DMS 273 treated with DMSO at 0.1 percent for 48 hours (cell line): ENCODE measurements at regions not wholly inside any gene's neighbourhood (a gene's known extent, or its start where the extent isn't known, plus 50 kb on each side); places are given as distances from the start of the nearest gene placed in this dataset.
A peak's percentile ranks its signal among the peaks of the same experiment; 100 is the strongest.

Experiments used
- DNase-seq: peaks from one replicate; lab custom pipeline; 2025; lab: John Stamatoyannopoulos, UW

DNA sequence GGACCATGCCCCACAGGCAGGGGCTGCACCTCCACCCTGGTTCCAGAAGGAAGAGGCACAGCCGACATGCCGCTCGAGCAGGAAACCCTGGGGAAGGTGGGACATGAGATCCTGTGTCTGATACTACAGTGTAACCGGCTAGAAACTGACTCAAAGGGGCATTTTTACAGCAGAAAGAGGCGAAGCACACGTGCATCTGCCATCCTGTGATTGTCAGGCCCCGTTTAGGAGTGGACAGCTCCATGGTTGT, 62.7 kb downstream of the SIK1 start:
- DNase-seq = no peak

DNA sequence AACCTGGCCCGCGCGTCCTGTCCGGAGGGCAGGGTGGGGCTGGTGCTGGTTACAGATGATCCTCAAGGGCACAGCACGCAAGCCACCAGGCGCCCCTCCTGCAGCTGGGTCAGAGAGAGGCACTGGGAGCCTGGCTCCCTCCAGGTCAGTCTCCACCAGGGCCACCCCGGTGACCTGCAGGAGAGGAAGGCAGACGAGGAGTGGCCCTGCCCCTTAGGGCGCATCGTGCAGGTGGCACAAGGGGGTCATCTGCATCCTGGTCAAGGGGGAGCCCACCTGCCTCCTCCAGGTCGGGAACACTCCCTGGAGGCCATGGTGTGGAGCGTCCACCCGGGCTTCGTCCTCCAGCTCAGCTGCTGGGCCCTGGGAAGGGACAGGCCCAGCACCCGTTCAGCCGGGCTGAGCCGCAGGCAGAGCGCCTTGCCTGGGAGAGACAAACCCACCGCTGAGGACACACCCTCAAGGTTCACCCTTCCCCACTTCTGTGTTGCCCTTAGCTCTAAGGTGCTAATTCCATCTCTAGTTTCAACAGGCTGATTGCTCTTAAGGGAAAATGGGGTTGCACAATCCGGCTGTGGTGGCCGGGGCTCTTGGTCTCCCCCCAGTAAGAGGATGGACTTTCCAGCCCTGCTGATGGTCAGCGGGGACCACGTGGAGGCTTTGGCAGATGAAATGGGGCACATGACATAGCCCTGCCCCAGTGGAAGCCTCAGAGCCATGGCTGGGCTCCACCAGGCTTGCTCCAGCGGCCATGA, 63.2 kb downstream of the SIK1 start:
- DNase-seq = no peak

DNA sequence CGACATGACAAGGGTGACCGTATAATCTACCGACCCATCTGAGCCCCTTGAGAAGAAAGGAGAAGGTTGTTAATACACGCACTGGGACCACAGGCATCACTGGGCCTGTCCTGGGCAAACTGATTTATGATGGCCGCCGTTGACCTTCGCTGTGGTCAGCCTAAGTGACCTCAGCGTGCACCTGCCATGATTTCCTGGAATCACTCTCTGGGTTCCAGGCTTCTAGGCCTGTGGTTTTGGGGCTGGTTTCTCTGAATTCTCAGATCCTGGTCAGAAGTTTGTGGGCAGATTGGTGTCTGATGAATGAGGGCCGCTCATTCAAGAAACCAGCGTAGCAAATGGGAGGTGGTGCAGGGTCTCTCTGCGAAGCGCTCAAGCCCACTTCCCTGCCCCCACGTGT, 64.0 kb downstream of the SIK1 start:
- DNase-seq = no peak

DNA sequence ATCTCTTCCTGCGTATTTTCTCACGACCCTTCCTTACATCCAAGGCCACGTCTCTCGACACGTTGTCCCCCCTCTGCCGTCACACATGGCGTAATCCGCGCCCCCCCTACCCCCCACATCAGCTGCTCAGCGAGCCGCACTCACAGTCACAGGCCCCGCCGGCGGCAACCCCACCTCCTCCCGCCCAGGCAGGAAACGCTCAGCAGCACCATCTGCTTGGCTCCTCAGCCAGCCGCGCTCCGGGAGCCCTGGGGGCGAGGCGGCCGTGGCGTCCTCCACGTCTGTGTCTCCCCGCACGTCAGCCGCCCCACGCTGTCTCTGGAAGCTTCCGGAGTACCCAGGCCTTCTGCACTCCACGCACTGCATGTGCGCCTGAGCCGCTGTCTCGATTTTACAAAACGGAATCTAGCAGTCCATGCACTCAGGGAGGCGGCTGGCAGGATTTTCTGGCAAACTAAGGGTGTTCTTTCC, 64.6 kb downstream of the SIK1 start:
- peak; percentile 32 for DNase-seq

DNA sequence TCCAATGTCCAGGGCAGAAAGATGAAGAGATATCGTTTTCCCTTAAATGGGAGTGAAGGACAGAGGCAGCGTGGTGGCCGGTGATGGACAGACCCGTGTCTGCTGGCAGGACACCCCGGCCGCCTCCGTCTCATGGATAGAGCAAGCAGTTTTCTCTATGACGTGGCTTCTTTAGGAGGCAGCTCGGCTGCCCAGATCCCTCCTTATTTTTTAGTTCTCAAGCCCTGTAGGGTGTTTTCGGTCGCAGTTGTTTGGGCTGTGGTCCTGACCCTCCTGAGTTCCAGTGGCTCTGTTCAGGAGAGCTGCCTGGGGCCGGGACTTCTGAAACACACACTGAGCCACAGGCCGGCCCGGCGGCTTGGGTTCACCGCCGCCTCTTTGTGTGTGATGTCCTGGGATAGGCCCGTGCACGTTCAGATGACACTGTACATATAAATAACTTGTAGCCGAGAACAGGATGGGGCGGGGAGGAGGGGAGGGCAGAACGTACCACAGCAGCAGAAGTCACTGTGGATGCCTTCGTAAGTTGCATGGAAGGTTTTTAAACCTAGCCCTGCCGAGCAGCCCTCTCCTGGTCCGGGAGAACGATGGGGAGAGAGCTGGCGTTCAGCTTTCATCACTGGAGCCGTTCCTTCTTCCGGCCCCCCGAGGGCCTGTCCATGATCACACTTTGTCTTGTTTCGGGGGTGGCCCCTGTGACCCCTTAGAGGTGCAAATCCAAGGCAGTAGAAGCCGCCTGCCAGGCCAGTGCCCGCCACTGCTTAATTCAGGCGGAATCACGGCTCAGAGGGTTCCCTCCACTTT, 65.2 kb downstream of the SIK1 start:
- DNase-seq = no peak

DNA sequence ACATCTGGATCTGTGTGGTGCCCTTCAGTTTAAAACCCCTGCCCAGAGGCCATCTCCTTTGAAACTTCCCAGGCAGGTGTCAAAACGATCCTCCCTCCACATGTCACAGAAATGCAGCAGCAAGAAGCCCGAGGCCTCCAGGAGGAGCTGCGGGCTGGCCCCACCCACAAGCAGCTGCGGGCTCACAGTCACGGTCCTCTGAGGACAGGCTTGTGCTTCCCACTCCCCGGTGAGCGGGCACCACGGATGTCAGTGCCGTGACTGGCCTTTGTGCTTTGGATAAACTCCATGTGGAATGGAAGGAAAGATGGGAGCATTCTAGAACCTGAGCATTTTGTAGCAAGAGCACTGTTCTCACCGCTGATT, 65.8 kb downstream of the SIK1 start:
- DNase-seq = no peak

DNA sequence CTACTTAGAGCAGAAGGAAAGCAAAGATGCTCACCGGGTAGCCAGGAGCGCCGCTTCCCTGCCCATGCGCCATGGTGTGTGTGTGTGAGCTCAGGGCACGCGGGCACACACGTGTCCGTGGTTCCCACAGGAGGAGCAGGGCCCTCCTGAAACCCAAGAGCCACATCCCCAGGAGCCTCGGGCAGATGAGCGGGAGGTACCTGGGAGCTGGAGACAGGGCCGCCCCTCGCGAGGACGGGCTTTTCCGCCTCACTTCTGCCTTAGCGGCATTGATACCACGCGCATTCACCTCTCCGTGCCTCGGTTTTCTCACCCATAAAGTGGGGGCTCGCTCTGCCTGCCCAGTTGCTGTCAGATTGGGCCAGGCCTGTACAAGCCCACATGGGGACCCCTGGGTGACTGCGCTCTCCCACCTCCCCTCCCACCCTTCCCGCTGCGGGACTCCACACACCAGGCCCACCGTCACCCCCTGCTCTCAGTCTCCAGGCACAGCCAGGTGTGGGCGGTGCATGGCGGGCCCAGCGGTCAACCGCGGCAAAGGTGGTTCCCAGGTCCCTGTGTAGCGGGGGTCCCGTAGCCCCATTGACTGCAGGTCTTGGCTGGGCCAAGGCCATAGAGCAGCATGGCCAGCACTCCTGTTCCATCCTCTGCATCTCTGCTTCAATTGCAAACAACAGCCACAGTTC, 66.3 kb downstream of the SIK1 start:
- no peak for DNase-seq

DNA sequence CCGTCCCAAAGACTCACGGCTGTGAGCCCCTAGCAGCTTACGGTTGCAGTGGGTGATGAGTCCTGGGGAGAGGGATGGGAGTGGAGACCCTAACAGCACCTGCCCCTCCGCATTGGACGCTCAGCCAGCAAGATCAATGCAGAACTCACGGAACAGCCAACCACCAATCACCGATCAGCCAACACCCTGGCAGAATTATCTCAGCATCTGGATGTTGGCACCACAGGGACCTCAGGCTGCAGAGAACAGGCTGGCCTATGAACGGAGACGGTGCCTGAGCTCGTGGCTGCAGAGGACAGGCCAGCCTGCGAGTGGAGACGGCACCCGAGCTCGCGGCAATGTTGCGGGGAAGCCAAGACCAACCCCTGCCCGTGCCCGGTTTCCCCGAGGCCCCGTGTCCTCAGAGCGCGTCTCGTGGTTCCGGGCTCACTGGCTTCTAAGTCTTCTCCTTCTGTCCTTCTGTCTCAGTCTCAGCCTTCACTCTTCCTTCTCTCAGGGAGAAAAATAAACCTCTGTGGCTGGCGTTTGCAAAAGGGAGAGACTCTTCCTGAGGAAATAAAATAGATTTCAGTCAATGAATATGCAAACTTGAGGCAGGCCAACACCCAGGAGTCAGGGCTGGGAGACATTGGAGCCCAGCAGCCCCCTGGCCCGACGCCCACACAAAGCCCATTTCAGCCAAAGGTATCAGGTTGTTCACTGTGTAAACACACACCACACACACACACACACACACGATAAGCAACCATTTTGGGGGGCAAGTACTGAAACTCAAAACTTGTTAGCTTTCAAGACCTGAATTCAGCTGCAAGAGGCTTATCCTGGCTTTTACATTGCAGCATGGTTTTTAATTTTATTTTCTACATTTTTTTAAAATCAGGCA, 67.8 kb downstream of the SIK1 start:
- DNase-seq = no peak

DNA sequence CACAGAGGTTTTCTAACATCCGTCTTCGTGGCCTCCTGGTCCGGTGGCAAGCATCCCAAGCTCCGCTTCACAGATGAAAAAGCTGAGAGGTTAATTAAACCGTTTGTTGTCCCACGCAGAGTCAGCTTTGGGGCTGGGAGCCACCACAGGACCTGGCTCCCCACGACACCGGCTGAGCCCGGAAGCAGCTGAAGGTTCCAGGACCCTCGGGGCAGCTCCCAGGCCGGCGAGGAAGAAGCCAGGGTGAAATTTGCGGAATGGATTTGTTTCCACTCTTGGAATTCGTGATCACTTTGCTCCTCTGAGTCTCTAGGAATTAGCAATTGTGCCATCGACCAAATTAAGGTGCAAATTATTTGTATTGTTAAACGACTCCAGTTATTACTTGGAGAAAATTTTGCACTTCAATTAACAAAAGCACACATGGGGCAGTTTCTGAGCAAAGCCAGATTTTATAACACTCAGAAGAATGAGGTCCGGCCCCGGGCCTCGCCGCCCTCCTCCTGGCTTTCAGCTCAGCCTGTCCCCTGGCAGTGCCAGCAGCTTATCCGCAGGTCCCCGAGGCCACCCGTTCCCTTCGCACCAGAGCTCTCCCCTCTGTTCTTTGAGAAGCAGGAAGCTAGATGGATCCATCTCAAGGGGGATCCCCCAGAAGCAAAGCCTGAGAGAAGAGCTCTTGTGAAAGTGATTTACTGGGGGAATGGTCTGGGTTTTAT, 69.1 kb downstream of the SIK1 start:
- no peak for DNase-seq

DNA sequence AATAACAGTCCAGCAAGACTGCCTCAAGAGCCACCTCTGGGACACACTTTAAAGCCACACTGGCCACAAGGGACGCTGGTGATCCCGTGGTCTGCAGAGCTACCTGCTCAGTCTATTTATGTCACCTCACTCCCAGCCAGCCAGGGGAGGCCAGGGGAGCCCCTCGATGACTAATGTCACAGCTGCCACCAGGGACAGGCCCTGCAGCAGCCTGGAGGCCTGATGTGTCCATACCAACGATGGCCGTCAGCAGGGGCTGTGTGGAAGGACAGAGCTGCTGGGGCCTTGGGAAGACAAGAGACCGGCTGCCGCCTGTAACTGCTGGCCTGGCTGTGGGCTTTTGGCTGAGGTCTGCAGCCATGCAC, 71.0 kb downstream of the SIK1 start:
- DNase-seq = no peak

DNA sequence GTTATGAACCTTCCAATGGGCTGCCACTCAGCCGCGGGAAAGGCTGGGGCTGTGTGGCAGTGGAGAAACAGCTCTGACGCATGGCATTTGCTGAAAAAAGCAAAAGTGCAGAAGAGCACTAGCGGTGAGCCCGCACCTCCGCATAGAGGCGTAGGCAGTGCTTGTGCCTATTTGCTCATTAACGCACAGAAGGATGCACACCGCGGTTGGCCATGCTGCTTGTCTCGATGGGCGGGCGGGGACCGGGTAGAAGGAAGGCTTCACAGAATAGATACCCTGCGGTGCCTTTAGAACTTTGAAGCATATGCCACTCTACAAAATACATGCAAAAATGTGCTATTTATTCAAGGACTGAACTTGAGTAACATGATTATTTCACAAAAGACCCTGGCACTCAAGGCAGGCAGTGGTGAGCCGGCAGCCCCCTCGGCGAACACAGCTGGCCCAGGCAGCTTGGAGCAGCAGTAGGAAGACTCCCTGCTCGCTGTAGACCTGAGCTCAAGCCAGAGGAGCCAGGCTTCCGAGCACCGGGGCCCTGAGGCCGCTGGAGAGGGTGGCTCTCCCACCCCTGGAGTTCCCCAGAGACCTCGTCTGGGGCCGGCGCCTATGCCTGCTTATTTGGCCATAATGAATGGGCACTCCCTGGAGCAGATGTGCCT, 71.5 kb downstream of the SIK1 start:
- DNase-seq = no peak

DNA sequence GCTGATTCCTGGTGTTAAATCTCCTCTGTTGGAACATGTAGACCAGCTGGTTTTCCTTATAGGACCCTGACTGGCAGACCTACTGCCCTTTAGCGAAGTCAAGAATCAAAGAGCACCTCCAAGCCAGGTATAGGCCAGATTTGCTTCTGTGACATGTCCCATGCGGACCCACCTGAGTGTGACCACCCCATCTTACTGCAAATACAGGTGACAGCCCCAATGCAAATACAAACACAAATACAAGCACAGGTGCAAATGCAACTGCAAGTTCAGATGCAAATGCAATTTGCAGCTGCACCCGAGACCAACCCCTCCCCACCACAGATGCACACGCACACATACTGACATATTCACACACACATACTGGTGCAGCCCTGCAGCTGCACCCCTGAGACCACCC, 72.3 kb downstream of the SIK1 start:
- DNase-seq = no peak

DNA sequence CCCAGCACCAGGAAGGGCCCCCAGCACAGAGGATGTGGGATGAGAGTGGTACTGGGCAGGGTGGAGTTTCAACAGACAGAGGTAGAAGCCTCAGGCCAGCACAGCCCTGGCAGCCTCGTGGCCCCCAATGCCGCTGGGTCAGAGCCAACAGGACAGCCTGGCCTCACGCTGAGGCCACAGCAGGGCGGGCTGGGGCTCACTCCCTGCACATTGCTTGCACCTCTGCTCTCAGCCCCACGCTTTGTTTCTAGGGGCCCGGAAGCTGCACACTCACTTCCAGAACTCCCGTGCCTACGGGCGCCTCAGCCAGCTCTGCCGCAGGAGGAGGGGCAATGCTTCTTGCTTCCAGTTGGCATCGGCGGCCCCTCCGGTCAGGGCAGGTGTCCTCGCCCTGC, 72.9 kb downstream of the SIK1 start:
- DNase-seq = no peak

DNA sequence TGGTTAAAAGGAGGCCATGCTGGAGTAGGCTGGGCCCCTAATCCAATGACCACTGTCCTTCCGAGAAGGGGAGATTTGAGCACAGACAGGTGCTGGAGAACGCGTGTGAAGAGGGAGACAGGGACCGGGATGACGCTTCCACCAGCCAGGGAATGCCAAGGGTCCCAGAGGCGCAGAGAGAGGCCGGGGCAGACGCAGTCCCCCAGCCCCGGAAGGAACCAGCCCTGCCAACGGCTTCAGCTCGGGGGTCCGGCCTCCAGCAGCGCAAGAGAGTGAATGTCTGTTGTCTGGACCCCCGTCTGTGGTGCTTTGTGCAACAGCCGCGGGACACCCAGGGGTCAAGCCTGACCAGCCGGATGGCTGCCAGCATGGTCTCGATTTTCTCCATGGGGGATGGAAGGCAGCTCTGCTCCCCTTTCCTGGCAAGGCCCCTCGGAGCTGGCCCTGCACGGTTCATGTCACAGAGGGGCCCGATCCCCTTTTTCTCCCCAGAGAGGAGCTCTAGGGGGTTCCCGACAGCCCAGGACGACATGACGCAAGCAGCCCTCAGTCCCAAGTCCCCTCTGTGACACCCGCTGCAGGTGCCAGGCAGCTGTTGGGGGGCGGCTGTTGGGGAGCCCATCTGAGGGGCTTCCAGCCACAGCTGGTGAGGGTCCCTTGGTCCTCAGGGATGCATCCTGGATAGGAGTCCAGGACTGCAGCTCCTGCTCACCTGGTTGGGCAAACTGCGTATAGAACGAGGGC, 73.5 kb downstream of the SIK1 start:
- no peak for DNase-seq

DNA sequence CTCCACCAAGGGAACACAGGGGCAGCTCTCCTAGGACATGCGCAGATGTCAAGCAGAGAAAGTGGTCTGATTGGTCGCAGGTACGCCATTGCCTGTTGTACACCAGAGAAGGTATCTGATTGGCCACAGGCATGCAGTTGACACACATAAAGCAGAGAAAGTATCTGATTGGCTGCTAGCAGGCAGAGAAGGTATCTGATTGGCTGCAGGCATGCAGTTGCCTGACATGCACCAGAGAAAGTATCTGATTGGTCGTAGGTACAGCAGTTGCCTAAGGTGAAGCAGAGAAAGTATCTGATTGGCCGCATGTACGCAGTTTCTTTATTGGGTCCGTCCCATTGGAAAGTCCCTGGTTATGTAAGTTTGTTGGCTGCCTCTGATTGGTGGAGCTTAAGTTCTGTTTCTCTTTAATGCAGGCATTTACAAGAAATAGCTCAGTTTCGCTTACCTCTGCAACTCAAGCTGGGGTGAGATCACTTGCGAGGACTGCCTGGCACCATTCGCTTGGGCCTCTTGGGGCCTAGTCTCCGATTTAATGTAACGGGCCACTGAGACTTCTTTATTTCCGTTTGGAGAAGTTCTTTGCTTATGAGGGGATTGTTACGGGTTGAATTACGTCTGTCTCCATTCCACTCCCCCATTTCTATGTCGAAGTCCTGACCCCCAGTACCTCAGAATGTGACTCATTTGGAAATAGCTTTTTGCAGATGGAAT, 74.2 kb downstream of the SIK1 start:
- DNase-seq = no peak

DNA sequence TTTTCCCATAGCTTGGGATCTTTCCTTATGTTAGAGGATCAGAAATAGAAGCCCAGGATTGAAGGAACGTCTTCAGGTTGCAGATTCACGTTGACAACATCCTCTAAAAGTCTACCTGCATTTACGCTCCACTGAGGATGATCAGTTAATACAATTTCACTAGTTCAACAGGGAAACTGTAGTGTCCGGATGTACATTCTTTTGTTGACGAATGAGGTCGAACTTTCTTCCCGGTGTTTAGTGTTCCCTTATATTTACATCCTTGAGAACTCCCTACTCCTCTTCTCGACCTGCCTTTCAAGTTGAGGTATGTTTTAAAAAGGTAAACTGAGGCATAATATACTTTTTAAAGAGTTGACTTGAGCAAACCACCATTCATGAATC, 74.8 kb downstream of the SIK1 start:
- no peak for DNase-seq

DNA sequence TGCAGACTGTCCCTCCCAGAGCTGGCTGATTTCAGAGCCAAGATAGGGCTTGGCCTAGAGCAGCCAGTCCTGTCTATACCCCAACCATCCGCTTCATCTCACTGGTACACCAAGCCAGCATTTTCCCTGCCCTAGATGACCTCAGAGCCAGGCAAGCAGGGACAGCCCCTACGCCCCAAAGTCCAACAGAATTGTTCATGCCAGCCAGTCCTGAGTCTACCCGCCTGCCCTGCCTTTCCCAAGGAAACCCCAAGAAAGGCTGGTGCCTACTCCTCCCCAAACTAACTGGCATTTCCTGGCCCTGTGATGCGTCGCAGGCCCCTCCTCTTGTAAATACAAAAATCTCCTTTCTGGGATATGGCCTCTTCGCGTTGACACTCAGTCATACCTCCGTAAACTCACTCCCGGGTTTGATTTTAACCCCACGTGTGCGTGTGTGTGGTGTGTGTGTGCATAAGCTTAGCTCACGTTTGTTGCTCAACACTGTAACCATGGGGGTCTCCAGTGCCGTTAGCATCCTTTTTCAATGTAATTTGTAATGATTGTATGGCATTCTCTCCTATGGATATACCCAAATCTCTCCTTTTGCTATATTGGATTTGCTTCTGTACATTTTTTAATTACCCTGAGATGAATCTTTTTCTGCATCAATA, 75.3 kb downstream of the SIK1 start:
- no peak for DNase-seq

DNA sequence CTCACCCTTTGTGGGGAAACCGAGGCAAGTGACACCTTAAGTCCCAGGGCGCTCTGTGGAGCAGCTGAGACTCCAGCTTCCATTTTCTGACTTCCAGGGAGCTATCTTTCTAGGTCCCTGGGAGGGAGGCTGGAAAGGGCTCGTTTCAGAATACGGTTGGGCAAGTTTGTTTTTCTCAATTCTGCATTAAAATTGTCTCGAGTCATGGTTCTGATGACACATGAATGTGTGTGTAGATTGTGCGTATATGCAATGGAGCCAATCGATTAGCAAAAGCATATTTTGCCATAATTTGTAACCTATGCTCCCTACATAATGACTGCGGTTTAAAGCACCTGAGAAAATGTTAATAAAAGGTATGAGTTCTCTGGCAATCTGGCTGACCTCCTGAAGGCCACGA, 77.3 kb downstream of the SIK1 start:
- no peak for DNase-seq

DNA sequence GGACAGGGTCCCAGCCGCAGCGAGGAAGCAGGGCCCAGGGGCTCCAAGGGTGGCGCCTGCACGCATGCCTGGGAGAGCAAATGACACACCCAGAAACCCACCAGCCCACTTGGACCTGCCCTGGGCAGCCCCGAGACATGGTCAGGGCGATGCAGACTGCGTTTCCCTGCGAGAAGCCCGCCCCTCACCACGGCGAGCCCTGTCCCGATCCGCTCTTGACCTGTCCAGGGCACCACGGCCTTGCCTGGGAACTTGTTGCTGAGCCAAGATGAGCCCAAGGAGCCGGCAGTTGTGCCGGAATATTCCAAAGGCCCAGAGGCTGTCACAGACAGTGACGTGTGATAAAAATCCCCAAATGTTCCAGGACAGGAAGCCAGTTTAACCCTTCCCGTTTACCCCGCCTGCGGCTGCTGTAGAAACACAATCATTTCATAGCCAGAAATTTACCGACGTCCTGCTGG, 78.1 kb downstream of the SIK1 start:
- DNase-seq = no peak
